ENCODE measurements at regions not wholly inside any gene's neighbourhood (a gene's known extent, or its start where the extent isn't known, plus 50 kb on each side); places are given as distances from the start of the nearest gene placed in this dataset.

GRCh38 chr22:47337161-47337621, 574.7 kb downstream of the TBC1D22A start:
- H3K27ac ChIP-seq (ENCODE audit: low read depth, low read length), result no peak overlapping the region
- 42 to 52% (median 46%) methylated on average over 8 of the region's 8 CpGs for WGBS, 3 donors

DNA sequence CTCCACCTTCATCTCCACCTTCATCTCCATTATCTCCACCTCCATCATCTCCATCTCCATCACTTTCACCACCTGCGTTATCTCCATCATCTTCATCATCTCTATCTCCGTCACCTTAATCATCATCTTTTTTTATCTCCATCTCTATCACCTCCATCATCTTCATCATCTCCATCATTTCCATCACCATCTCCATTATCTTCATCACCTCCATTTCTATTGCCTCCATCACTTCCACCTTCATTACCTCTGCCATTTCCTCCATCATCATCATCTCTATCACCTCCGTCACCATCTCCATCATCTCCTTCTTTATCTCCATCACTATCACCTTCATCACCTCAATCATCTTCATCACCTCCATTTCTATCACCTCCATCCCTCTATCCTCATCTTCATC, 573.5 kb downstream of the TBC1D22A start:
- WGBS, 3 donors, result 86 to 96% (median 95%) methylated on average over 3 of the region's 3 CpGs
- no peak overlapping the region for H3K27ac ChIP-seq (ENCODE audit: low read depth, low read length)

DNA sequence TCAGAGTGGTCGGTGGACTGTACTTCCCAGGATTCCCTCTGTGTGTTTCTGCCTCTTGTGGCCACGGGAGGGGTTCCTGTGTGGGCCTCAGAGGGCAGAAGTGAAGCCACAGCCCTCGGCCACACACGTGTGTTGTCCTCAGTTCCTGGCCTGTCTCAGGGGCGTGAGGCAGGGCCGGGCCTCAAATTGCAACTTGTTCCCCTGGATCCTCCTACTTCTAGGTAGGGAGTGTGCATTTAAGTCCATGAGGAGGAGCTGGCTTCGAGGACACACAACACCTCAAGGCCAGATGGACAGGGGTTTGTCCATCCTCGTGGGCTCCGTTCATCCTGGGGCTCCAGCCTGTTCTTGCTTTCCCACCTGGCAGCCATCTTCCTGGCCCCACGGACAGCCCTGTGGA, 573.0 kb downstream of the TBC1D22A start:
- no peak overlapping the region for H3K27ac ChIP-seq (ENCODE audit: low read depth, low read length)
- WGBS, 3 donors, result 67 to 68% (median 67%) methylated on average over 10 of the region's 10 CpGs

GRCh38 chr22:47334601-47335000, 572.2 kb downstream of the TBC1D22A start:
- WGBS, 3 donors, result 75 to 85% (median 84%) methylated on average over 7 of the region's 7 CpGs
- no peak overlapping the region for H3K27ac ChIP-seq (ENCODE audit: low read depth, low read length)

- 40 to 59% (median 48%) methylated on average over 2 of the region's 2 CpGs for WGBS, 3 donors
Measured at GRCh38 chr22:47333625-47334024, 571.2 kb downstream of the TBC1D22A start.

DNA sequence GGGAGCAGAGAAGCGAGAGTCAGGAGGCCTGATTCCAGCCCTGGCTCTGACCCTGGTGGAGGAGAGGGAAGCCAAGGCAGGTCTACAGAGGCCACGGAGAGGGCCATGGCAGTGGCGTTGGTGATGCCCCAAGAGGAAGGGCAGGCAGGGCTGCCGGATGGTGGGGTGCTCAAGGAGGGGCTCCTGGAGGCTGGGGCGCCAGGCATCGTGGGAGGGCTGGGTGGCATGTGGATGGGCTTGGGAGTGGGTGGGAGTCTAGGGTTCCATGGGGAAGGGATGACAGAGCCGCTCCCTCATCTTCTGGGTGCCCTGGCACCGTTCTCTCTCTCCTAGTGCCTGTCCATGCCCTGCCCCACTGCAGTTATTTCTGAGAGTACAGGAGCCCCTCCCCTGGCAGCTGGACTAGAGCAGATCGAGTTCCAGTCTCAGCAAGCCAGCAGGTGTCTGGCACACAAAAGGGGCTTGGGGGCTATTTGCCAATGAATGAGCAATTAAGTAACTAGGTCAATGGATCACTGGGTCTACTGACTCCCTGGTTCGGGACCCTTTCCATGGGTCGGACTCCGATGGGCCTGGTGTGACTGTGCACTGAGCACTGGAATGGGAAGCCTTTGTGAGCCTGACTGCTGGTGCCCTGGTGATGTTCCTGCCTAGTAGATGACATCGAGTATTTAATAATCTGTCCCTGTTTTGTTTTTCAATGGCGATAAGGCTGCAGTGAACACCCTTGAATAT, 570.0 kb downstream of the TBC1D22A start:
- no peak overlapping the region for H3K27ac ChIP-seq (ENCODE audit: low read depth, low read length)
- 87 to 91% (median 87%) methylated on average over 14 of the region's 14 CpGs for WGBS, 3 donors

More at GRCh38 chr22:47333625-47334024, 571.2 kb downstream of the TBC1D22A start:
- no peak overlapping the region for H3K27ac ChIP-seq (ENCODE audit: low read depth, low read length)

GRCh38 chr22:47331750-47332149, 569.3 kb downstream of the TBC1D22A start:
- 86 to 89% (median 89%) methylated on average over 8 of the region's 8 CpGs for WGBS, 3 donors
- no peak overlapping the region for H3K27ac ChIP-seq (ENCODE audit: low read depth, low read length)

- H3K27ac ChIP-seq (ENCODE audit: low read depth, low read length), result no peak overlapping the region
- WGBS, 3 donors, result 66 to 76% (median 71%) methylated on average over 17 to 18 of the region's 18 CpGs
Measured at GRCh38 chr22:47329727-47330650, 567.5 kb downstream of the TBC1D22A start.

- H3K27ac ChIP-seq (ENCODE audit: low read depth, low read length), result no peak overlapping the region
- 25 to 52% (median 49%) methylated on average over 10 of the region's 10 CpGs for WGBS, 3 donors
Measured at GRCh38 chr22:47328550-47329243, 566.2 kb downstream of the TBC1D22A start.

DNA sequence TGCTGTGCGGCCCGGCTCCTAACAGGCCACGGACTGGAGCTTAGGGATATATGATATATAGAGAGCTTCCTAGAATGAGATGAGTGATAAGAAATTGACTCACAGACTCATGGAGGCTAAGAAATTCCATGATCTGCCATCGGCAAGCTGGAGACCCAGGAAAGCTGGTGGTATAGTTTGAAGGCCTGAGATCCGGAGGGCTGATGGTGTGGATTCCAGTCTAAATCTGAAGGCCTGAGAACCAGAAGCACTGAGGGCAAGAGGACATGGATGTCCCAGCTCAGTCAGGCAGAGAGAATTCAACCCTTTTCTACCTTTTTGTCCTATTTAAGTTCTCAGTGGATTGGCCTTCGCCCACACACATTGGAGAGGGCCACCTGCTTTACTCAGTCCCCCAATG, 564.8 kb downstream of the TBC1D22A start:
- 85 to 89% (median 89%) methylated on average over 6 of the region's 6 CpGs for WGBS, 3 donors

DNA sequence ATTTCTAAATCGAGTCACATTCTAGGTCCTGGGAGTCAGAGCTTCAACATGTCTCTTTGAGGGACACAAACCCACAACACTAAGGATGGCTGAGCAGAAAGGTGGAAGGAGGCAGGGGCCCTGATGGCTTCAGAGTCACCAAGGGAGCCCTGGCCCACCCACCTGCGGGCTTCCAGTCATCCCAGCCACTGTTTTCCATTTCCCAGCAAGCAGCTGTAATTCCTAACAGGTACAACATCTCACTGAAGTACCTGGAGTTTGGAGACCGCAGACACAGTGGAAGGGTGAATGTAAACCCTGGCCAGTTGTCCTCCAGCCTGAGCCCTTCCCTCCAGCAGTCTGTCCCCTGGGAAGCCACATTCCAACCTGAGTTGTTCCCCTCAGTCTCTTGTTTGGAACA, 562.8 kb downstream of the TBC1D22A start:
- WGBS, 3 donors, result 83 to 96% (median 84%) methylated on average over 3 of the region's 3 CpGs
- H3K27ac ChIP-seq (ENCODE audit: low read depth, low read length), result no peak overlapping the region

More for the DNA sequence above, 564.8 kb downstream of the TBC1D22A start:
- no peak overlapping the region for H3K27ac ChIP-seq (ENCODE audit: low read depth, low read length)

DNA sequence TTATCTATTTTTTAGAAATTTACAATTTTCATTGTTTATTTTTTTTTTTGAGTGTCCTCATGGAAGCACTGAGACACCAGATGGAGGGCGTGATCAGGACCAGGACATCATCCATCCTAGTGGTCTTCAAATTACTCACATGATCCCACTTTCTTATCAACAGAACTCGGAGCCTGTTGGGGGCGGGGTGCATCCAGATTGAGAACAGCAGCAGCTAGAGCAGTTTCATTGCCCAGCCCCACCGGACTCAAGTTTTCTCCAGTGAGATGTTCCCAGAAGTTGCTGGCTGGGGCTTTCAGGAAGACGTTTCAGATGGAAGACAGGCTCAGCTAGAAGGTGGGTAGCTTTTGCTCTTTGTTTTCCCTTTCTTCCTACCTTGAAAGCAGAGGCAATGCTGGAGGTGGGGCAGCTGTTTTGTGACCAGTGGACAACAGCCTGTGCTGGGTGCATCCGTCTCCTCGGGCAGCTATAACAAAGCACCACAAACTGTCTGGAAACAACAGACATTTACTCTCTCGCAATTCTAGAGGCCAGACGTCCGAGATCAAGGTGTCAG, 562.1 kb downstream of the TBC1D22A start:
- no peak overlapping the region for H3K27ac ChIP-seq (ENCODE audit: low read depth, low read length)
- 63 to 71% (median 68%) methylated on average over 10 of the region's 10 CpGs for WGBS, 3 donors

DNA sequence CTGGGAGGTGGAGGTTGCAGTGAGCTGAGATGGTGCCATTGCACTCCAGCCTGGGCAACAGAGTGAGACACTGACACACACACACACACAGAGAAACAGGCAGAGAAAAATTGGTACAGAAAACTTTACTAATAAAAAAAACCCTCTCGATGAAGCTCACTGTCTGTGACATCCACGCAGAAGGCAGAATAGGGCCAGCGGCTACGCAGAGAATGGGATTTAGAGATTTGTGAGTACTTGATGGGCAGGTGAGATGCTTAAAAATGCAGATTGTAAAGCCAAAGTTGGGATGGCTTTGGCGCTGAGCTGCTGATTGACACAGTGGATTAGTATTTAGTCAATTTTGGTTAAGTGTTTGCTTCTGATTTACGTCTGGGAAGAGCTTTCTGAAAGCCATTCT, 561.1 kb downstream of the TBC1D22A start:
- H3K27ac ChIP-seq (ENCODE audit: low read depth, low read length), result no peak overlapping the region
- WGBS, 3 donors, result 75 to 83% (median 76%) methylated on average over 6 of the region's 6 CpGs

DNA sequence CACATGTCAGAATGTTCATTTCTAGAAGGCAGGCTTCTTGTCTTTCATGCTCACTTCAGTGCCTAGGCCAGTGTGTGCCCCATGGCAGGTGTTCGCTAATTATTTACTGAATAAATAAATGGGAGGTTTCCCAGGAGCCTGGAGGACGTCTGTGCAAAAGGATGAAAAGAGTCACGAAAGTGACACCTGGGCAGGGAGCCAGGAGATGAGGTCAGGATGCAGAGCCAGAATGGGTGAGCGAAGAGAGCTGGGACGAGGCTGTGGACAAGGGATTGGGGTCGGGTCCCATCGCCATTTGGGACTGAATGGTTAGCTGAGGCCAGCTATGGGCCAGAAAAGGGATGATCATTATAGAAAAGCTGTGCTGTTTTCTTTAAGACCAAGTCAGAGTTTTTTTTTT, 560.4 kb downstream of the TBC1D22A start:
- 53 to 60% (median 56%) methylated on average over 7 of the region's 7 CpGs for WGBS, 3 donors
- no peak overlapping the region for H3K27ac ChIP-seq (ENCODE audit: low read depth, low read length)

DNA sequence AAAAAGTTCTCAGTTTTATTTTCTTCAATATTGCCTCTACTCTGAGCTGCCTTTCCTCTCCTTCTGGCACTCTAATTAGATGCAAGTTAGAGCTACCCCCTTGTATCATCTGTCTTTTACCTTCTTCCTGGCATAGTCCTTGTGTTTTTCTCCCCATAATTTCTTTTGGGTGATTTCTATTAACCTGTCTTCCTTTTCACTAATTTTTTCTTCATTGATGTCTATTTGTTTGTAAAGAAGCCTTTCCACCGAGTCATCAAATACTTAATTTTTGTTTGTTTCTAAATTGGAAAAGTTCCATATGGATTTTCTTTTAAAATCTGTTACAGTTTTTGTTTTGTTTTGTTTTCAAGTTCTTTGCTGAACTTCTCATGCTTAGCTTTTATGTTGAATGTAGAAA, 558.1 kb downstream of the TBC1D22A start:
- H3K27ac ChIP-seq (ENCODE audit: low read depth, low read length), result no peak overlapping the region
- WGBS, 3 donors, result 67 to 86% (median 85%) methylated on average over 1 of the region's 1 CpG

- WGBS, 3 donors, result 63 to 80% (median 78%) methylated on average over 9 of the region's 9 CpGs
- H3K27ac ChIP-seq (ENCODE audit: low read depth, low read length), result no peak overlapping the region
Measured at GRCh38 chr22:47318041-47318737, 555.7 kb downstream of the TBC1D22A start.

DNA sequence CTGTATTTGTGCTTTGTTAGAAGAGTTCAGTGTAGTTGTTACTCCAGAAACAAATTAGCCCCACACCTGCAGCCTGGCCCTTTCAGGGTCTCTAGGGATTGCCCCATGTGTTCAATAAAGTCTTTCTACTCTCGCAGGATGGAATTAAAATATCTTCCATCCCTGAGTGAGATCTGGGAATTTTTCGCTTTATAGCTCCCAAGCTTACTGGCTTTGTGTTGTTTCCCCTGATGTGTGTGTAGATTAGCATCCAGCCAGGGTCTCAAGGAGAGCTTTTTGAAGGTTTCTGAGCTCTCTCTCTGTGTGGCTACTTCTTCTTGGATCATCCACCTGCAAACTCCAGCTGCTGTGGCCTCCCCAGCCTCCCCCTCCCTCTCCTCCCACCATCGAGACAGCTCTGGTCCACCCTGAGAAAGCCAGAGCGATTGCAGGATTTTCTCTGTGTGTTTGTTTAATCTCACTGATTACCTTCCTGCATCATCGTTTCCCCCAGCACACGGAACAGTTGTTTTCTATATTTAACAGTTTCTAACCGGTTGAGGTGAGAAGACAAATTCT, 553.5 kb downstream of the TBC1D22A start:
- 28 to 37% (median 36%) methylated on average over 7 of the region's 7 CpGs for WGBS, 3 donors
- H3K27ac ChIP-seq (ENCODE audit: low read depth, low read length), result no peak overlapping the region

DNA sequence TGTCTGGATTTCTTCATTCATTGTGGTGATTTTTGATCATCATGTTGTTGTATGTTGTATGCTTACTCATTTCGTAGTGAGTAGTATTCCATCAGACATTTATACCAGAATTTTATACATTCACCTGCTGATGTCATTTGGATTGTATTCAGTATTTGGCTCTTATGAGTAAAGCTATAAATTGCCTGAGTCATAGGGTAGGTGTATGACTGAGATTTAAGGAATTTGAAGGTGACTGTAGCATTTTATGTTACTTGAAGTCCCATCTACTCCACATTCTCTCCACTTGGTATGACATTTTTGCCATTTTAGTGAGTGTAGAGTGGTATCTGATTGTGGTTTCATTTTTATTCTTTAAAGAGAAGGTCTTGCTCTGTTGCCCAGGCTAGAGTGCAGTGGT, 548.2 kb downstream of the TBC1D22A start:
- WGBS, 3 donors, result 69 to 88% (median 87%) methylated on average over 1 of the region's 1 CpG
- H3K27ac ChIP-seq (ENCODE audit: low read depth, low read length), result no peak overlapping the region
